ENCODE measurements at regions not wholly inside any gene's neighbourhood (a gene's known extent, or its start where the extent isn't known, plus 50 kb on each side); places are given as distances from the start of the nearest gene placed in this dataset.

DNA sequence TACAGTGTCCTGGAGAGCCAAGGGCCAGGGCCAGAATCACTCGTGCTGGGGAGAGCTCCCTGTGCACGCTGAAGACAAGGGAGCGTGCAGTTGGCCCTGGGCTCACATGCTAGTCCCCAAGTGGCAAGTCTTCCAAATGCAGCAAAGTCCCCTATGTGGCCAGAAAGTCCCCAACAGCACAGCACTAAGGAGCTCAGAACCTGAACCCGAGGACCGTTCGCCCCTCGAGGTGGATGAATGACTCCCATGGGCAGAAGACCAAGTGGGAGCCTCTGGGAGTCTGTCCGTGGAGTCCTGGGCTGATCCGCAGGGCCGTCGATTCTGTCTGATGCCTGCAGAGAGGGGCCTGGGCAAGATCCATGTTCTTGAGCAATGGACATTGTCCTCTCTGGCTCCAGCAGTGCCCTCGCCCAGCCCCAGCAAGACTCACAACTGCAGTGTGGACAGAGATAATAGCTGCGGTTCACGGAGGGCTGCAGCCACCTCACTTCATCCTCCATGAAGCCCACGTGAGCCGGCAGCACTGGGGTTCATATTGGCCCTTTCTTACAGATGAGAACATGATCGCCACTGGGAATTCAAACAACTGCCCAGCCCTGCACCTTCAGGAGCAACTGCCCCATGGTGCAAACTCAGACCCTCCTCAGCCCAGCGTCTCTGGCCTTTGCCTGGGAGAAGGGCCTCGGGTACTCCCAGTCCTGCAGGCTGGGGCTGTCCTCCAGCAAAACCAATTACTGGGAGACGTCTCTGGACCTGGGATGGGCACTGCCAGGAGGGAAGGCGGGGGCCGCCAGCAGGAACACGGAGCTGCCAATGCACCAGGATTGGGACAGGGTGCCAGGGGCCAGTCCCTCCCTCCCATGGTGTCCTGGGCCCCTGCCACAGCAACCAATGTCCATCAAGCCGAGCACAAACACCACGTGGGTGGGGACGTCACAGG lies 243.7 kb downstream of the NPHP4 start:
- no peak for DNase-seq

DNA sequence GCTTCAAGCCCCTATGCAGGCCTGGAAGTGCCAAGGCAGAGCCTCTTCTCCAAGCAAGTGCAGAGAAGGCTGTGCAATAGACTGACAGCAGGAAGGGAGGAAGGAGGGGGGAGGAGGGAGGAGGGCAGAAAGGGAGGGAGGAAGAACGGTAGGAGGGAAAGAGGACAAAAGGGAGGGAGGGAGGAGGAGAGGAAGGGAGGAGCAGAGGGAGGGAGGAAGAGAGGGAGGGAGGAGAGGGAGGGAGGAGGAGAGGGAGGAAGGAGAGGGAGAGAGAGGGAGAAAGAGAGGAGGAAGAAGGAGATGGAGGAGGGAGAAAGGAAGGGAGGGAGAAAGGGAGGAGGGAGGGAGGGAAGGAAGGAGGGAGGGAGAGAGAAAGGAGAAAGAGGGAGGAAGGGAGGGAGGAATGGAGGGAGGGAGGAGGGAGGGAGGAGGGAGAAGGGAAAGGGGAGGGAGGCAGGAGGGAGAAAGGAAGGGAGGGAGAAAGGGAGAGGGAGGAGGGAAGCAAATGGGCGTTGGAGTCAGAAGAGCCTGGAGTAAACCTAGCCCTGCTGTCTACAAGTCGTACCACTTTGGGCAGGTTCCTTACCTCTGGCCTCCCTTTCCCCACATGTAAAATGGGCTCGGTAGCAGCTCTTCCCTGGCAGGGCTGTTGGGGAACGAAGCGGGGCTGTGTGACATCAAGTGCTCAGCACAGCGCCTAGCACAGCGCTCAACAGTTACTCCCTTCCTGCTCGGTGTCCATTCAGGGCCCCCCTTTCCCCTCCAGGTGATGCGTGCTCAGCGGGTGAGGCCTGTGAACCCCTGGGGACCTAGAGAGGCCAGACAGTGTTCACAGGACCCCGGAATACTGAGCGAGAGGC lies 244.6 kb downstream of the NPHP4 start:
- DNase-seq: no peak

DNA sequence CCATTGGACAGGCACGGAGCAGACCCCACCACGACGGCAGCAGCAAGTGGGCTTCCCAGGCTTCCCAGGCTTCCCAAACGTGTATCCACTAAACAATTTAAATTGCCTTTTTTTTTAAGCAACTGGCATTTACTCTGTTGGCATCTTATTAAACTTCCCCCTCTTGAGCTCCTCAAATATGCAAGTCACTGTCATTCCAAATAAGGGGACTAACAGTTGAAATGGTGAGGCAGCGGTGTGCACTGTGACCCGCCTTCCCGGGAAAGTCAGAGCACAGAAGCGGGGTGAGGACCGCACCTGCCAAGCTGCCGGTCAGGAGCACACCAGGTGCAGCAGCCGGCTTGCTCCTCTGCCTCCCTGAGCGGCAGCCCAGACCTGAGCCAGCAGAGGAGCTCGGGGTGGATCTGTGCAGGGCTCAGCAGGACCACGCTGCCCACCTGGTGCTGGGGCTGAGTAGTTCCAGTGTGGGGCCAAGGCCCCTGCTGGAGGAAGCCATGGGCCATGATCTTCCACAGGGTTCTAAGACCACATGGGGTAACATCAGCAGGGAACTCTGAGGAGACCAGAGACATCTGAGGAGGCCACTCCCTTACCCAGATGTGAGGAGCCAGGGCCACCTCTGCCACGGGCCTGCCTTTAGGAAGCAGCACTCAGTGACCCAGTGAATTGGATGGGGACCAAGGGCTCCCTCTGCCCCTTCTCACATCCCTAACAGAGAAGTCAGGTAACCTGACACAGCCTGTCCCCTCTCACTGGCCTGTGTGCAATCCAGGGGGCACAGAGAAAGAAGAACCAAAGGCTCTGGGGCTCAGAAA lies 245.4 kb downstream of the NPHP4 start:
- DNase-seq: no peak

DNA sequence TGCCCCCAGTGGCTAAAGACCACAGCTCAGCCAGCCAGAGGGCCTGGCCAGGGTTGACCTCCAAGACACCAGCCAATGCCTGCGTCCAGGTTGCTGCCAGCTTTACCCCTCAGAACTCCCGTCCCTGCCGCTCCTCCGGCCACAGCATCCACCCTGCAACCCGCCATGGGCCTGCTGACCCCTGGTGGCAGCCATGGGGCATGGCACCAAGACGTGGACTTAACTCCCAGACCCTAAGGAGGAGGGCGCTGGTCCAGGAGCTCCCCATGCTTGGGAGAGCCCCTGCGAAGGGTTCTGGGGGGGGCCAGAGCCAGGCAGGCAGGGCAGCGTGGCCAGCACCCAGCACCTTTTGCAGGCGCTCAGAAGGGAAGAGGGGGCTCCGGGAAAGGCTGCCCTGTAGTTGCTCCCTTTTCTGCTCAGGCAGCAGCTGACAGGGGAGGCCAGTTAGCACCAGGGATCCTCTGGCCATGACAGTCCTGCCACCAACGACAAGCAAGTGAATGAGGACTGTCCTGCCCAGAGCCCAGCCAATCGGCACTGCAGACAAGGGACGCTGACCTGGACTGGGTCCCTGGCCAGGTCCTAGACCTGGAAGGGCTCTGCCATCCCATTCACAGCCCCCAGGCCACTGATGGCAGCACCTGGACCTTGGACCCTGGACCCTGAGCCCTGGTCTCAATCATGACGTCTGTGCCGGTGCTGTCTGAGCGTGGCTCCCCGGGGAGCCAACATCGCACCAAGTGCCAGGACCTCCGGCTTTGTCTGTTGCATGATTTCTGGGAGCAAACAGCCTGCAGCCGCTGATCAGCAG lies 246.2 kb downstream of the NPHP4 start:
- peak; percentile 46 to 47 for DNase-seq

DNA sequence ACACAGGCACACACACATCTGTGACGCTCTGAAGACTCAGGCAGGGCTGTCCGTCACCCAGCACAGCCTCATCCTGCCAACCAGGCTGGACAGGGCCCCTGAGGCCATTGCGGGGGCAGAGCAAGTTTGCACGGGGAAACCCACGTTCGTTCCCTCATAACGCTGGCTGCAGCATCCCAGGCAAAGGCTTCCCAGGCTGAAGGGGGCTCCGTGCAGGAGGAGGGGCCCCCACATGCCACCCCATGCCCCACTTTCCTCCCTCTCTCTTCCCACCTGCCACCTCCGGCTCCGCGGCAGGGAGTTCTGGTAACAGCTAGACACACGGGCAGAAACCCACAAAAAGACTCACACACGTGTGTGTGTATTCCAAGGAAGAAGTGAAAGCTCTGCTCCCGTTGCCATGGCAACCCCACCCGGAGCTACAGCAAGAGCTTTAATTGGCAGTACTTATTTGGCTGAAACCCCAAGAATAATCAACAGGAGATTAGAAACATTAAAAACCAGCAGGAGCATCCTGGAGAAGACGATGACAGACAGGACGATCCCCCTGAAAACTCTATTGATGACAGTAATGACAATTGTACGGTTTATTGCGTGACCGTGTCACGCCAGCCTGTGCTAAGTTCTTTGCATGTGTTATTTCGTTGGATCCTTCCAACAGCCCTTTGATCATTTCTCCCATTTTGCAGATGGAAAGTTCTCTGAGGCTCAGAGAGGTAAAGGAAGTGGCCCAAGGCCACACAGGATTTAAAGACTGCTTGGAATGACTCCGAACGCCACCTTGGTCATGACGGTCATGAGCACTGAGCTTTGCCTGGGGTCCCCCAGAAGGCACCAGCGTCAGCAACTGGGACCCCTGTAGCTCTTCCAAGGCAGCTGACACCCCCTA lies 247.1 kb downstream of the NPHP4 start:
- no peak for DNase-seq

DNA sequence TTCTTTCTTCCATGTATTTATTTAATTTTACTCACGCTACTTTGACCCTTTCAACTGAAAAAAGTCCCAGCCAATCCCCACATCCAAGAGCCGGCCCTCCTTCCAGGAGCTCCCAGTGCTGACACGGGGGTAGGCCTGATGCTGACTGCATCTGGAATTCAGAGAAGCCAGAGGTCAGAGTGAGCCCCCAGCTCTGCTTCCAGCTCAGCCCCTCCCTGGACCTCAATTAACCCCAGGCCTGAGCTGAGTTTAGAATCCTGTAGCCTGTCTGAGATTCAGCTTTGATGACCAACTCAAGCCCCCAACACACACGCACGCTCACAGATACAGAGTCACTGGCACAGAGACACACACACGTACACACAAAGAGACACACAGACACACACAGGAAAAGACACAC lies 247.9 kb downstream of the NPHP4 start:
- no peak for DNase-seq

DNA sequence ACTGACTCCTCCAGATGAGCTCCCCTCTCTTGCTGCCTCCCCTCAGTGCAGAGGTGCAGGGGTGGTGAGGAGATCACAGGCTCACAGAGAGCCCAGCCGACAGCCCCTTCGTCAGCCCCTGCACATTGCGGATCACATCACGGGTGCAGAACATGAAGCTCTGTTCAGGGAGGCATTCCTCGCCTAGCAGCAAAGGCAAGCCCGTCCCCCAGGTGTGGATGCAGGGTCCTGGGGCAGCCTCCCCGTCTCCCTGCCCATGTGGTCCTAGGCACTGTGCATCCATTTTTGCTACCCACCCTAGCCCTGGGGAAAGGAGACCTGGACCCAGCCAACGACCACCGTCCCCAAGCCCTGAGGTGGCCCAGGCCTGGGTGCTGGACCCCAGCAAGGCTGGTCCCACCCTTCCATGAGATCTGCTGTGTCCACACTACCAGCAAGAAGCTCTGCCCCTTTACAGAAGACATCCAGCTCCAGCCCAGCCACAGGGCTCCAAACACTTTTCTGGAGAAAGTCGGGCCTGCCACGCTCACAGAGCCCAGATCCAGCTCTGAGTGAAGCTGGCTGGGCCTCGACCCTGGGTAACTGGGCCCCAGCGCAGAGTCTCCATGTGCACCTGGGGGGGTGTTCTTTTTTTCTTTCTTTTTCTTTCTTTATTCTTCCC lies 248.7 kb downstream of the NPHP4 start:
- DNase-seq: no peak

DNA sequence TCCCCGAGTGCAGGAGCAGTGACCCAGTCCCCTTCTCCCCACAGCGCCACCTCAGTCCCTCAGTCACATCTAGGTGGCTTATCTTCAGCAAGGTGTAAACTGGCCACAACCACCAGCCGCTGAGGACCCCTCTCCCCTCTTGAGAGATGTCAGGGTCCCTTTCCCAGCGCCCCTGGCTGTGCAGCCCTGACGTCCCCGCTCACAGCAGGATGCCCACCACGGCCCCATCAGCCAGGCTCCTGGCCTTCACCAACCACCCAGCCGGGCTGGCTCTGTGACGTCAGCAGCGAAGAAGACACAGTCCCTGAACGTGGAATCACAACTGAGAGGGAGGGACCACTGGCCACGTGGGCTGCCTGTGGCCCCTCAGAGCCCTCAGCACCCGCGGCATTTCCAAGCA lies 249.4 kb downstream of the NPHP4 start:
- no peak for DNase-seq

DNA sequence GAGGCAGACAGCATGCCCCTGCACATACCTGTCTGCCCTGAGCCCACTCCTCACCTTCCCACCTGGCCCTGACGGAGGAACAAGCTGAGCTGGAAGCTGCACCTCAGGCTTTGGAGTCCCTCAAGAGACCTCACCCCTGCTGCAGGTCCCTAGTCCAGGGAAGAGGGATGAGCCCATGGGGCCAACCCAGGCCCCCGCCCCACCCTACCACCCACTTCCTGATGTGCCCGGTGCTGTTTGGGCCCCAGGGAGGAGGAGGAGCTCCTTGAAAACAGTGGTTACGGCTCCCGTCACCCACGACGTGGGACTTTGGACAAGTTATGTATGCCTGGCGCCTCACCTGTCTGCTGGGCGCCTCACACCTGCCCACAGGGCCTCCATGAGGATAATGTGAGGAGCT lies 250.2 kb downstream of the NPHP4 start:
- DNase-seq: no peak

DNA sequence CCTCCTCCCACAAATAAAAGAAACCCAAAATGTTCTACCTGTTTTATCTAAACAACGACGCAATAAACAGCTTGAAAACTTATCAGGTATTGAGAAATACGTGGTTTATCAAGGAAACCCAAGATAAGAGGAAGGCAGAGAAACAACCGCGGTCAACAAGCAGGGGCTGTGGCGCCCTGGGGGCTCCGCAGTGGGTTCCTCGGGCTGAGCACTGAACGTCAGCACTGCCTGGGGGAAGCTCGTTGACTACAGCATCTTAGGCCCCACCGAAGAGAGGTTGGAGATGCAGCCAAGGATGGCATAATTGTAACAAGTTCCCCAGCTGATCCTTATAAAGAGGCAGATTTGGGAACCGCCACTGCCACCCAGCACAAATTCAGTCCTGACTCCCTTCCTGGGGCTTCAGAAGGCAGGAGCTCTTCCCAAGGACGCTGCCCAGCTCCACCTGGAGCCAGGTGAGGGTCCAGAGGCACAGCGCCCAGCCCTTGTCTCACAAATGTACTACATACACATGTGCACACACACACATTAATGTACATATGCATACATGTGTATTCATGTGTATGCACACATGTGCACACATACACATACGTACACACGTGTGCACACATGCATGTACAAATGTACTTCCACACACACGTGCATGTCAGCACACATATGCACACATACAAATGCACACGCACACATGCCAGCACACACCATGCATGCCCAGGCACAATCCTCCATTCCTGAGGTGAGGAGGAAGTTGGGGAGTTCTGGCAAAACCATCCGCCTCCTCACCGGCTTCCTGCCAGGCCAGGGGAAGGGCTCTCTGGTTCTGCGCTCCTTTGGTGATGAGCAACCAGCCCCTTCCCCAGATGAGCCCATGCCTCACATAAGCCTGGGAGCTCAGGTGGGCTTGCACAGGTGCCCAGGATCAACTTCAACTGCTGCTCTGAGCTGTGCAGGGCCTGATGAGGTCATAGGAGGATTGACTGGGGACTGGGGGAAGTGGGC lies 251.1 kb downstream of the NPHP4 start:
- DNase-seq: no peak

DNA sequence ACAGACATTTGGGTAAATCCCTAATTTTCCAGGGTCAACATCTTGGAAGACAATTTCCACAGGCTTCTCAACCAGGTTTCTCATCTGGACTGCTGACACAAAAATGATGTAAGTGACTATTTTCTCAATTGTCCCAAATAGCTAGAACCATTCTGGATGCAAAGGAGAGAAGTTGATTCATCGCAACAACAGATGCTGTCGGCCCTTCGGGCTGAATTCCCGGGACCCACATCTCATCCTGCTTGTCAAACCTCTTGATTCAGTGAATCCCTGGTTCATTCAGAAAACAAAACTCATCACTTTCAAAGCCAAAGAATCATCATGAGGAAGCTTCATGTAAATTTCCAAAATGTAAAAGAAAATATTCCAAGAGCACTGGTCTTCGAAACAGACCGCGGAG lies 251.8 kb downstream of the NPHP4 start:
- DNase-seq: no peak

DNA sequence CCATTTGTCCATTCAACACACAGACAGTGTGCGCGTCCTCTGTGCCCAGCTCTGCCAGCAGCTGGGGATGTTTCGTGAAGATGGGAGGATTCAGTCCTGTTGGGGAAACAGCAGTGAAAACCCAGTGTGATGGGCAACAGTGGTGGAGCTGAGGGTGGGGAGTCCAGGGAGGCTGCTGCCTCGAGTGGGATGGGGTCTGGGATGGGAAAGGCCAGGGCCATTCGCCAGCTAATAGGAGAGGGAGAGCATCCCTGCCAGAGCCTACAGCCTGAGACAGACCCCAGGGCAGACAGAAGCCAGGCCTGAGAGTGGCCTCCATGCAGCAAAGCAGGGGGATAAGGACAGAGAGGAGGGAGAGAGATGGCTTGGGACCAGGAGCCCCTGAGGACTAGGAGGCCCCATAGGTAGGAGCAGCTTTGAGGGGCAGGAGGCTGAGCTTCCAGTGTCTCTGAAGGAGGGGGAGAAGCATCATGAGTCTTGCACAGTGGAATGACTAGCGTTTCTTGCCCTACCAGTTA lies 252.6 kb downstream of the NPHP4 start:
- no peak for DNase-seq

DNA sequence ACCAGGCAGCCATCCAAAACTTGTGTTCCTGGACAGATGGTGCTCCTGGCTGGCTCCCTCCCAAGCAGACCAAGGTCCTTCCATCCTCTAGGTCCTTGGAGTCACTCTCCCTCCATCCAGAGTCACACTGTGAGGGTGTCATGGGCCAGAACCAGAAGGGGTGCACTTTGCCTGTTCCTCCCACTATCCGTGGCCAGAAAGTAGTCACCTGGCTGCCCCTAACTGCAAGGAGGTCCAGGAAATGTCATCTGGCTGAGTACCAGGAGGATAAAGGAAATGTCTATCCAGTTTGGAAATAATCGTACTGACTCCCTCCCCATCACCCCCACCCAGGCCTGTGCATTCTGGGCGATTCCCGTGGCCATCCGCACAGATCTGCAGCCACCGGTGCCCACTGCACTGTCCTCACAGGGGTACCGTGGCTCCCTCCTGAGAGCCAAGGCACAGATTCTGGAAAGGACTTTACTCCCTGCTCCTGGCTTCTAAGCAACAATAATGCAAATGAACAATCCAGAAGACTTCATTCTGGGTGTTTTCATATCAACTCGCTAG lies 253.2 kb downstream of the NPHP4 start:
- DNase-seq: no peak

DNA sequence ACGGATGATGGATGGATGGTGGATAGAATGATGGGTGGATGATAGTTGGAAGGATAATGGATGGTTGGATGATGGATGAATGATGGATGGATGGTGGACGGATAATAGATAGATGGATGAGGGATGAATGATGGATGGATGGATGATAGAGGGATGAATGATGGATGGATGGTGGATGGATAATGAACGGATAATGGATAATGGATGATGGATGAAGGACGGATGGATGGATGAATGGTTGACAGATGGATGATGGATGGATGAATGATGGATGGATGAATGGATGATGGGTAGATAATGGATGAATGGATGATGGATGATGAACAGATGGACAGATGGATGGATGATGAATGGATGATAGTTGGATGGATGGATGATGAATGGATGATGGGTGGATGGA lies 255.1 kb downstream of the NPHP4 start:
- no peak for DNase-seq

DNA sequence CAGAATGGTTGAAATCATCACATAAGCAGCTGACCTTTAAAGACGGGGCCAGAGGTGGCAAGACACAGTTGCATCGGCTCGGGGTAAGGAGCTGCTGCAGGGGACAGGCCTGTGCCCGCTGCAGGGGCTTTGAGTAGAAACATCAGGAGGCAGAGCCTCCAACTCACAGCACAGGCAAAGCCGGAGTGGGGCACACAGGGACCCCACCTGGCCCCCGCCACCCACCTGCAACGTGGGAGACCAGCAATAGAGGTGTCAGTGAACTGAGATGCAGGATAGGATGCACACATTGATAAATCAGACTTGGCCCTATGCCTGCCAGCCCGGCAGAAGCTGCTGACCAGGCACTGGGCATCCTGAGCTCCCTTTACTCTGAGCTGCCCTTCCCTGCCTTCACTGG lies 257.2 kb downstream of the NPHP4 start:
- no peak for DNase-seq

DNA sequence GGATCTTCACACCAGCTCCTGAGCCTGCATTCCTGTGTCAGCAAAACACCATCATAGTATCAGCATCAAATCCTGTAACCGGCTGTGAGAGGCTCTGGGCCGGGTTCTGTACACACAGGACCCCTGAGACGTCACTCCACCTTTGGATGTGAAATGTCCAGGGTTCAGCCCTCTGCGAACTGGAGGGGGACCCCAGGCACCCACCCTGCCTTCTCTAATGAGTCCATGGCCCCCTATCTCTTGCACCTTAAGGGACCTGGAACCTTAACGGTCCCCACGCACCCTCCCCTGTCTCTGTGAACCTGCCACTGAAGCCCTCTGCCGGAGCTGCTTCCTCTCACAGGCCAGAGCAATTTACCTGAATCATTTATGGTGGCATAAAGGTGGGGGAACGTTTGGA lies 257.8 kb downstream of the NPHP4 start:
- DNase-seq: no peak

DNA sequence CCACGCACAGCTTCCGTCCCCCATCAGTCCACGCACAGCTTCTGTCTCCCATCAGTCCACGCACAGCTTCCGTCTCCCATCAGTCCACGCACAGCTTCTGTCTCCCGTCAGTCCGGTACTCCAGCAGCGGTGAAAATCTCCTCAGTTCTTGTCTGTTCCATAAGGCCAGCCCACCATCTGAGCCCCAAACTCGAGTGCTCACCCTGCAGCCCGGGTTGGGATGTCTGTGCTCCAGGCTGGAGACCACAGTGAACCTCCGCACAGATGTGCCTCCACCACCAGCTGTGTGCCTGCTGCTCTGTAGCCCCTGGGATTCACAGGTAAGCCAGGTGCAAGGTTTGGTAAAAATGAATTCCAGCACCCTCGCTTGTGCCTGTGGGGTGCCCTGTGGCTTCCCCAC lies 258.6 kb downstream of the NPHP4 start:
- DNase-seq: no peak

DNA sequence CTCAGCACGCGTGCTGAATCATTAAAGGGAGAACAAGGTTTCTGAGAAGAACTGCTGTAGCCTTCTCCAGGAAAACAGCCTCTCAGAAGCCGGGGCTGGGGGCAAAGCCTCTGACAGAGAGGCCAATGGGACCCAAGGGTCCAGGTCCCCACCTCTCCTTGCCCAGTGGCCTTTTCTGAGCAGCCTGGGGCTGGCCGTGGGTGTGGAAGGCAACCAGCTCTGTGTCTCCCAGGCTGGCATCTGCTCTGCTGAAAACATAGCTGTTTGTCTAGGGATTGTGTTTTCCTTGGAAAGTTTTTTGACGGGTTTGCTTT lies 261.2 kb downstream of the NPHP4 start:
- DNase-seq: no peak

Measured in activated CD4-positive, alpha-beta T cell treated with anti-CD3 and anti-CD28 coated beads for 4 hours (primary cell).